ENCODE measurements at regions not wholly inside any gene's neighbourhood (a gene's known extent, or its start where the extent isn't known, plus 50 kb on each side); places are given as distances from the start of the nearest gene placed in this dataset.

GRCh38 chrX:8390771-8391170 lies 73.9 kb upstream of the VCX3B start:
- TF ChIP-seq, protein P1, sequence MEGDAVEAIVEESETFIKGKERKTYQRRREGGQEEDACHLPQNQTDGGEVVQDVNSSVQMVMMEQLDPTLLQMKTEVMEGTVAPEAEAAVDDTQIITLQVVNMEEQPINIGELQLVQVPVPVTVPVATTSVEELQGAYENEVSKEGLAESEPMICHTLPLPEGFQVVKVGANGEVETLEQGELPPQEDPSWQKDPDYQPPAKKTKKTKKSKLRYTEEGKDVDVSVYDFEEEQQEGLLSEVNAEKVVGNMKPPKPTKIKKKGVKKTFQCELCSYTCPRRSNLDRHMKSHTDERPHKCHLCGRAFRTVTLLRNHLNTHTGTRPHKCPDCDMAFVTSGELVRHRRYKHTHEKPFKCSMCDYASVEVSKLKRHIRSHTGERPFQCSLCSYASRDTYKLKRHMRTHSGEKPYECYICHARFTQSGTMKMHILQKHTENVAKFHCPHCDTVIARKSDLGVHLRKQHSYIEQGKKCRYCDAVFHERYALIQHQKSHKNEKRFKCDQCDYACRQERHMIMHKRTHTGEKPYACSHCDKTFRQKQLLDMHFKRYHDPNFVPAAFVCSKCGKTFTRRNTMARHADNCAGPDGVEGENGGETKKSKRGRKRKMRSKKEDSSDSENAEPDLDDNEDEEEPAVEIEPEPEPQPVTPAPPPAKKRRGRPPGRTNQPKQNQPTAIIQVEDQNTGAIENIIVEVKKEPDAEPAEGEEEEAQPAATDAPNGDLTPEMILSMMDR (IDR thresholded peaks at IDR 0.05; ENCODE audit: low read length): no peak
- TF ChIP-seq EZH2 (IDR thresholded peaks at IDR 0.05; ENCODE audit: borderline replicate concordance, low read length): no peak
- Histone ChIP-seq H3K36me3 (ENCODE audit: insufficient read depth, low read length) (no peaks in the 10 kb centered on the region), H3K27me3 (ENCODE audit: insufficient read depth, low read length) (no peaks in the 10 kb centered on the region)

DNA sequence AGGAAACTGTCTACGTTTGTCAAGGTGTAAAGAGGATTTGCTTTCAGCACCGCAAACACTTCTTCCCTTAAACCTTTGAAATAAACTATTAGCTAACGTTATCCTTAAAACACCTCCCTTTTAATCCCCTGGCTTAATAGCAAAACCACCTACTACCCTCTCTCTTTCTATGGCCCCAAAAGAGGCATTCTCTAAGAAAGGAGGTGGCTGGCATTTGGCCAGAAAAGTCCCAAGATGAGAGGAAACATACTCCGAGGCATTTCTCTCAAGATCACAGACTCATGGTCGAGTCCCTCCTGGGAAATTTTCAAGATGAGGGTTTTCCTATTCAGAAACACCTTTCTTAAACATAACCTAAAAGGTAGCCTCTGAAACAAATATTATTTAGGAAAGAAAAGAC lies 60.6 kb upstream of the VCX3B start:
- TF ChIP-seq EZH2 (IDR thresholded peaks at IDR 0.05; ENCODE audit: borderline replicate concordance, low read length): no peak
- TF ChIP-seq, protein P1 (IDR thresholded peaks at IDR 0.05; ENCODE audit: low read length): no peak
- Histone ChIP-seq H3K9ac (ENCODE audit: low read length) (no peak overlapping the region), H3K4me3 (ENCODE audit: low read depth, low read length, poor library complexity, severe bottlenecking) (no peak overlapping the region), H3K4me1 (ENCODE audit: insufficient read depth, low read length, severe bottlenecking) (no peaks in the 10 kb centered on the region), H4K20me1 (ENCODE audit: insufficient read depth, low read length) (no peaks in the 10 kb centered on the region), H3K9me3 (ENCODE audit: low read length) (no peaks in the 10 kb centered on the region), H3K27ac (ENCODE audit: low read depth, low read length, poor library complexity, severe bottlenecking) (no peak overlapping the region), H3K36me3 (ENCODE audit: insufficient read depth, low read length) (no peaks in the 10 kb centered on the region), H3K27me3 (ENCODE audit: insufficient read depth, low read length) (no peaks in the 10 kb centered on the region), H2AFZ (ENCODE audit: low read length) (no peak overlapping the region), H3K79me2 (ENCODE audit: insufficient read depth, low read length) (no peaks in the 10 kb centered on the region), H3K9me2 (ENCODE audit: low read depth, low read length) (no peaks in the 10 kb centered on the region), H3K4me2 (ENCODE audit: low read length) (no peak overlapping the region), H3F3A (ENCODE audit: insufficient read depth, low read length) (no peaks in the 10 kb centered on the region)

More at GRCh38 chrX:8390771-8391170, 73.9 kb upstream of the VCX3B start:
- Histone ChIP-seq H3K27ac (ENCODE audit: low read depth, low read length, poor library complexity, severe bottlenecking) (no peak overlapping the region), H3K79me2 (ENCODE audit: insufficient read depth, low read length) (no peaks in the 10 kb centered on the region), H3K9ac (ENCODE audit: low read length) (no peak overlapping the region), H3K9me3 (ENCODE audit: low read length) (no peaks in the 10 kb centered on the region), H3K4me2 (ENCODE audit: low read length) (no peak overlapping the region), H3K4me1 (ENCODE audit: insufficient read depth, low read length, severe bottlenecking) (no peaks in the 10 kb centered on the region), H4K20me1 (ENCODE audit: insufficient read depth, low read length) (no peaks in the 10 kb centered on the region), H3K4me3 (ENCODE audit: low read depth, low read length, poor library complexity, severe bottlenecking) (no peak overlapping the region), H2AFZ (ENCODE audit: low read length) (no peak overlapping the region), H3F3A (ENCODE audit: insufficient read depth, low read length) (no peaks in the 10 kb centered on the region), H3K9me2 (ENCODE audit: low read depth, low read length) (no peaks in the 10 kb centered on the region)

DNA sequence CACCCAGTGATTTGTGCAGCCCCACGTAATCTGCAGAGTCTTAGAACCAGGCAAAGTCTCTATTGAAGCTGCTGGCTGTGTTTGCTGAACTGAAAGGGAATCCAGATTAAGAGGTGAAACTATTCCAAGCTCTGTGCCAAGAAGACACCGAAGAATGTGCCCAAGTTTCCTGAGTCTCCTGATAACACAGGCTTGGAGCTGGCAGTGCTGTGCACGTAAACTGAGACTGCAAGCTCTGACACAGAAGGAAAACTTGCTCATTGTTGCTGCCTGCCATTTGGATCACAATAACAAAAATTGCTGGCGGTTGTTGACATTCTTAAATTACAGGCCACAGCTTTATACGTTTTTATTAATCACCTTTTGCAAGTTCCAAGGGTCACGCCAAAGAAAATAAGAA lies 60.2 kb upstream of the VCX3B start:
- Histone ChIP-seq H2AFZ (ENCODE audit: low read length) (no peak overlapping the region), H3K4me2 (ENCODE audit: low read length) (no peak overlapping the region), H3K27ac (ENCODE audit: low read depth, low read length, poor library complexity, severe bottlenecking) (no peak overlapping the region), H3K9ac (ENCODE audit: low read length) (no peak overlapping the region), H3K4me1 (ENCODE audit: insufficient read depth, low read length, severe bottlenecking) (no peaks in the 10 kb centered on the region), H3K27me3 (ENCODE audit: insufficient read depth, low read length) (no peaks in the 10 kb centered on the region), H3K4me3 (ENCODE audit: low read depth, low read length, poor library complexity, severe bottlenecking) (no peak overlapping the region), H3K79me2 (ENCODE audit: insufficient read depth, low read length) (no peaks in the 10 kb centered on the region), H3K36me3 (ENCODE audit: insufficient read depth, low read length) (no peaks in the 10 kb centered on the region), H3F3A (ENCODE audit: insufficient read depth, low read length) (no peaks in the 10 kb centered on the region), H4K20me1 (ENCODE audit: insufficient read depth, low read length) (no peaks in the 10 kb centered on the region), H3K9me3 (ENCODE audit: low read length) (no peaks in the 10 kb centered on the region), H3K9me2 (ENCODE audit: low read depth, low read length) (no peaks in the 10 kb centered on the region)
- TF ChIP-seq EZH2 (IDR thresholded peaks at IDR 0.05; ENCODE audit: borderline replicate concordance, low read length): no peak
- TF ChIP-seq, protein P1 (IDR thresholded peaks at IDR 0.05; ENCODE audit: low read length): no peak
